D721Med (cell line): ENCODE measurements at regions not wholly inside any gene's neighbourhood (a gene's known extent, or its start where the extent isn't known, plus 50 kb on each side); places are given as distances from the start of the nearest gene placed in this dataset.

Source experiments
- DNase-seq: peaks from one replicate; pipeline ENCODE4 v3.0.0; 2011; ENCODE audit warnings: low spot score; ENCODE audit not compliant: insufficient read length
- FAIRE-seq: peaks from 2 replicates; lab custom pipeline; 2011; peaks lifted over from hg19 to GRCh38; lab: Jason Lieb, UNC
- CTCF ChIP-seq: IDR thresholded peaks from 2 replicates; pipeline ENCODE4 v1.5.1; 2012; ENCODE audit warnings: mild to moderate bottlenecking, control low read depth; ENCODE audit not compliant: insufficient read depth; ENCODE audit errors: missing control alignments

GRCh38 chr12:46491548-46491947, 119.0 kb upstream of the SLC38A2 start:
- FAIRE-seq (no peak), DNase-seq (no peak)
- TF ChIP-seq CTCF: no peak

- no peak for FAIRE-seq
- TF ChIP-seq CTCF: no peak
- no peak for DNase-seq
Measured at GRCh38 chr12:46490635-46491034, 118.1 kb upstream of the SLC38A2 start.

GRCh38 chr12:46489951-46490388, 117.4 kb upstream of the SLC38A2 start:
- no peak for DNase-seq
- no peak for FAIRE-seq
- no peak for TF ChIP-seq CTCF

GRCh38 chr12:46487567-46488131, 115.1 kb upstream of the SLC38A2 start:
- TF ChIP-seq CTCF: no peak
- no peak for DNase-seq
- FAIRE-seq: no peak

GRCh38 chr12:46486588-46486987, 114.0 kb upstream of the SLC38A2 start:
- DNase-seq: no peak
- TF ChIP-seq CTCF: no peak
- FAIRE-seq: no peak

GRCh38 chr12:46485853-46486252, 113.3 kb upstream of the SLC38A2 start:
- DNase-seq: no peak
- TF ChIP-seq CTCF: no peak
- no peak for FAIRE-seq

- FAIRE-seq (no peak), DNase-seq (no peak)
- no peak for TF ChIP-seq CTCF
Measured at GRCh38 chr12:46484396-46485061, 112.0 kb upstream of the SLC38A2 start.
